HG02970 (cell line): ENCODE measurements at regions not wholly inside any gene's neighbourhood (a gene's known extent, or its start where the extent isn't known, plus 50 kb on each side); places are given as distances from the start of the nearest gene placed in this dataset.
"Not testable (repeated sequence)": the region's sequence is repeated elsewhere in the genome, so short reads cannot be mapped to it uniquely, and the experiment has no call there.

Experiments used
- ATAC-seq: cut with Tn5 transposase; IDR thresholded peaks from one replicate; pipeline ENCODE4 v1.9.1; 2021; ENCODE audit warnings: mild to moderate bottlenecking, moderate library complexity, moderate number of reproducible peaks; ENCODE audit not compliant: unreplicated experiment, low FRiP score

DNA sequence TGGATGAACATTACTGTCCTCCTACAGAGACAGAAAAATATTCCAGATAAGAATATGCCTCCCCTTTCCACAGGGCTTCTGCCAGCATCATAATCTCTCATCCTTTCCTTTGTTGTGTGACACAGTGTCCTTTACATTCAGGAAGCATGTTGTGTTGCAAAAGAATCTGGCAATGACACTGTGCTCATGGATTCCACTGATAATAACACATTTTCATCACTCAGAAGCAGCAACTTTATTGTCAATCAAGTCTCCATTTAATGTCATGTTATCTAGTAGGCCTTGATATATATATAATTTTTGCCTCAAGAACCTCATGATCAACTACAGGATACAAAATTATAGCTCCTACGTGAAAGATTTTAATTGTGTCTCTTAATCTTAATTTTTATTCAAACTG, 833.9 kb downstream of the FSTL5 start:
- ATAC-seq: no peak

- ATAC-seq: no peak
These were observed 842.1 kb downstream of the FSTL5 start for GRCh38 chr4:161321706-161322105.

DNA sequence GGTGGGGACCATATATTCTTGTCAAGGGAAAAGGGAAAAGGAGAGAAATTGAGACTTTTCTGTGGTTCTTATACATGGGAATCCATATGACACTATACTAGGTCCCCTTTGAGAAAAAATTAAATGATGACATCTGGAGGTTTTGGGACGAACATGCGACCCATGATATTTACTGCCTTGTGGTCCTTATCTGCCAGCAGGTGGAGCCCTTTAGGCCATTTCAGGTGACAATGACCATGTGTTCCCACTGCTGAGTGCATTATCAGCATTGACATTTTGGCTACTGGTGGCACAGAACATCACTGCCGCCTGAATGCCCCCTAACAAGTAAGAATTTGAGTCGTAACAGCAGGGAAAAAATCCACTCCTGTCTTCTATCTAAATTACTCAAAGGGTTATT, 843.4 kb downstream of the FSTL5 start:
- no peak for ATAC-seq

GRCh38 chr4:161317000-161317399, 846.8 kb downstream of the FSTL5 start:
- no peak for ATAC-seq

GRCh38 chr4:161314371-161314770, 849.4 kb downstream of the FSTL5 start:
- no peak for ATAC-seq

- no peak for ATAC-seq
These were observed 860.2 kb downstream of the FSTL5 start for GRCh38 chr4:161303551-161303950.

- ATAC-seq: no peak
These were observed 872.6 kb downstream of the FSTL5 start for GRCh38 chr4:161291222-161291621.

GRCh38 chr4:161287678-161288352, 876.0 kb downstream of the FSTL5 start:
- no peak for ATAC-seq

- ATAC-seq: no peak
These were observed 878.3 kb downstream of the FSTL5 start for GRCh38 chr4:161285461-161285860.

- no peak for ATAC-seq
These were observed 882.9 kb downstream of the FSTL5 start for GRCh38 chr4:161280929-161281328.

DNA sequence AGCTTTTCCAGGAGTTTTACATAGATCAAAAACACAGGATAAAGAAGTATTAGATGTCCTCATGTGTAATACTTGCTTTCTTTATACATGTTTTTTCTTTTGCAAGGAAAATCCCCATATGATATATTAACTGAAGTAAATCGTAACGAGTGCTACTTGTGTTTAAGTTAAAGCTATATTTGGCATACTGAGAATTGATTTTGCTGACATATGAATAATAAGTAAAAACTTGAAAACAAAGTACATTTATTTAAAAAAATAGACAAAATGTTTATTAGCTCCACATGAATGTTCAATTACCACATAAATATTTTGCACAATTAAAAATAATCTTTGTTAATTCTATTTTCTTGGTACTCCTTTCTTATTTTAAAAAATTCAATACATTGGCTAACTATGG, 884.7 kb downstream of the FSTL5 start:
- ATAC-seq: no peak

DNA sequence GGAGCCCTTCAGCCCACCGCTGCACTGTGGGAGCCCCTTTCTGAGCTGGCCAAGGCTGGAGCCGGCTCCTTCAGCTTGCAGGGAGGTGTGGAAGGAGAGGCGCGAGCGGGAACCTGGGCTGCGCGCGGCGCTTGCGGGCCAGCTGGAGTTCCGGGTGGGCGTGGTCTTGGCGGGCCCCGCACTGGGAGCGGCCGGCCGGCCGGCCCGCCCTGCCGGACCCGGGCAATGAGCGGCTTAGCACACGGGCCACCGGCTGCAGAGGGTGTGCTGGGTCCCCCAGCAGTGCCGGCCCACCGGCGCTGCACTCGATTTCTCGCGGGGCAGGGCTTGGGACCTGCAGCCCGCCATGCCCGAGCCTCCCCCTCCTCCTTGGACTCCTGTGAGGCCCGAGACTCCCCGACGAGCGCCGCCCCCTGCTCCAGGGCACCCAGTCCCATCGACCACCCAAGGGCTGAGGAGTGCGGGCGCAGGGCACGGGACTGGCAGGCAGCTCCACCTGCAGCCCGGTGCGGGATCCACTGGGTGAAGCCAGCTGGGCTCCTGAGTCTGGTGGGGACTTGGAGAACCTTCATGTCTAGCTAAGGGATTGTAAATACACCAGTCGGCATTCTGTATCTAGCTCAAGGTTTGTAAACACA, 886.5 kb downstream of the FSTL5 start:
- ATAC-seq: not testable (repeated sequence)

- no peak for ATAC-seq
These were observed 890.2 kb downstream of the FSTL5 start for GRCh38 chr4:161273607-161274006.

DNA sequence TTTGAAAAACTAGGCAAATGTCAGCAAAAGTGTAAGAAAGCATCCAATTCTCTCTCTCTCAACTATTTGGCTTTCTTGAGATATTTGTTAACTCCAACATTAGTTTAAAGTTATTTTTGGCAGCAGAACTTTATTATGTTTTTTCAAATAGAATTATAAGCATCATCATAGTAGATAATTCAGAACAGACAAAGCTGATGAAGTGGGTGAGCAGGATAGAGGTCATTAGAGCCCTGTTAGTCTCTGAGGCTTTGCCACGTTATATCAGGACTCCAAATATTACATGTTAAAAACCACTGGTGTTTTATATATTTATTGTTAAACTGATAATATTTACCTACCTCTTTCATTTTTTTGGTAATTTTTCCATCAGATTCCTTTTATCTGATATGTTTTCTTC, 903.0 kb downstream of the FSTL5 start:
- ATAC-seq: no peak

DNA sequence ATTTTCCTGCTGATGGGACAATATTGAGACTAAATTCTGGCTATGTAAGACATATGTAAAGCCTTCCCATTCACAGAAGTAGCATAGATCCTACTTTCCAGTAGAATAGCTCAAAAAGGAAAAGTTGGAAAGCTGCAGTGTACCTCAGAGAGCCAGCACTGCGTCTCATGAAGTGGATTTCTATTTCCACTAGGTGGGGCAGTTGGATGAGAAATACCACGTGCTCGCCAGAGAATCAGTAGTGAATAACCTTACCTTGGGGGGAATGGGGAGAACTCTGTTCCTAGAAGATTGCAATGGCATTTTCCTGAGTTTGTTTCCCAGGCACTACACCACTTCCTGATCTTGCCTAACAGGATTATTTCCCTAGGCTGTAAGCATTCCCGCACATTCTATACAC, 907.1 kb downstream of the FSTL5 start:
- ATAC-seq: no peak

DNA sequence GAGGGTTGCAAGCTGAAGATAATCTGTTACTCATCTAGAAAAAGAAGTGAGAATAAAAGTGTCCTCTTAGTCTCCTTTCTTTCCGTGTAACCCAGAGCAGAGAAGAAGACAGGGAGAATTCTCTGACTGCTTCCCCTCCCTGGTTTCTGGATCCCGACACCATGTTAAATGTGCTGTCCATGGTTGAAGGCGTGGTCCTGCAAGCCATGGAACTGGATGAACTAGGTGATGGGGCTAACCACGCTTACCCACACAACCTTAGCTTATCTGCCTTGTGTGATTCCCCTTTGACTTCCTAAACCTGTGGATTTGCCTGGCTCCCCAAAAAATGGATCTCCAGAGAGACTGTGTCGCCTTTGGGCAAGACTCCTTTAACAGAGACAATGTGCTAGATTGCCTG, 907.6 kb downstream of the FSTL5 start:
- ATAC-seq: no peak

GRCh38 chr4:161254375-161254774, 909.4 kb downstream of the FSTL5 start:
- ATAC-seq: no peak

GRCh38 chr4:161252520-161253141, 911.2 kb downstream of the FSTL5 start:
- no peak for ATAC-seq

GRCh38 chr4:161249779-161250440, 913.9 kb downstream of the FSTL5 start:
- no peak for ATAC-seq

GRCh38 chr4:161248880-161249279, 914.9 kb downstream of the FSTL5 start:
- no peak for ATAC-seq

DNA sequence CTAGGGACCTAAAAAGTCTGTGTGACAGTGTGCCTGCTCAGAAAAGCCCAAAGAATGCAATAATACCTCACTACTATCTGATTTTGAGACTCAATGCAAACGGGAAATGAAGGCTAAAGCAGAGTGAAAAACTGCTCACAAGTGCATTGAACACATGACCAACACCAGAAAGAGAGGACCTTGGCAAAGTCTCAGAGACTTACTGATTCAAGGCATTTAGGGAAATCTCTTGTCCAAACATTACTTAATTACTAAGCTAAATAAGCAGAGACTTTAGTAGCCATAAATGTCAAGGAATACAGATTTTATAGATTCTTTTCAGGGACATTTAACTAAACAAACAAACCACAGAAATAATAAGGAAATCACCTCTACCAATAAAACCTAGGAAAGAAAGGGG, 916.0 kb downstream of the FSTL5 start:
- ATAC-seq: no peak
